IPS-NIHi7 (cell line): ENCODE measurements at regions not wholly inside any gene's neighbourhood (a gene's known extent, or its start where the extent isn't known, plus 50 kb on each side); places are given as distances from the start of the nearest gene placed in this dataset.

Source experiments
- DNase-seq: peaks from one replicate; pipeline ENCODE4 v3.0.0; 2012; ENCODE audit warnings: mixed read lengths; ENCODE audit errors: extremely low spot score

GRCh38 chr11:33646629-33647028, 54.0 kb downstream of the C11orf91 start:
- DNase-seq: no peak

GRCh38 chr11:33646168-33646567, 54.5 kb downstream of the C11orf91 start:
- no peak for DNase-seq

- no peak for DNase-seq
These were observed 54.9 kb downstream of the C11orf91 start for GRCh38 chr11:33645686-33646085.

GRCh38 chr11:33643167-33643824, 57.3 kb downstream of the C11orf91 start:
- DNase-seq: no peak

GRCh38 chr11:33642461-33643166, 58.0 kb downstream of the C11orf91 start:
- DNase-seq: no peak

GRCh38 chr11:33640730-33641371, 59.8 kb downstream of the C11orf91 start:
- no peak for DNase-seq

GRCh38 chr11:33638608-33639007, 62.0 kb downstream of the C11orf91 start:
- DNase-seq: no peak

- DNase-seq: no peak
These were observed 64.5 kb downstream of the C11orf91 start for GRCh38 chr11:33636104-33636503.

- no peak for DNase-seq
These were observed 65.5 kb downstream of the C11orf91 start for GRCh38 chr11:33635161-33635560.

GRCh38 chr11:33634291-33634834, 66.3 kb downstream of the C11orf91 start:
- no peak for DNase-seq

- DNase-seq: peak; percentile 64
These were observed 67.2 kb downstream of the C11orf91 start for GRCh38 chr11:33633251-33634003.

GRCh38 chr11:33631749-33632091, 68.9 kb downstream of the C11orf91 start:
- no peak for DNase-seq

- no peak for DNase-seq
These were observed 69.5 kb downstream of the C11orf91 start for GRCh38 chr11:33630936-33631748.

GRCh38 chr11:33624083-33624482, 76.5 kb downstream of the C11orf91 start:
- DNase-seq: no peak

GRCh38 chr11:33622806-33623205, 77.8 kb downstream of the C11orf91 start:
- no peak for DNase-seq

- no peak for DNase-seq
These were observed 78.4 kb downstream of the C11orf91 start for GRCh38 chr11:33622186-33622585.

GRCh38 chr11:33620423-33621171, 80.0 kb downstream of the C11orf91 start:
- no peak for DNase-seq

- DNase-seq: no peak
These were observed 81.7 kb downstream of the C11orf91 start for GRCh38 chr11:33618956-33619355.

GRCh38 chr11:33618351-33618710, 82.3 kb downstream of the C11orf91 start:
- no peak for DNase-seq

- DNase-seq: no peak
These were observed 82.8 kb downstream of the C11orf91 start for GRCh38 chr11:33617672-33618350.
